Ectodermal cell (in vitro differentiated cells): ENCODE measurements at regions not wholly inside any gene's neighbourhood (a gene's known extent, or its start where the extent isn't known, plus 50 kb on each side); places are given as distances from the start of the nearest gene placed in this dataset.

ENCODE experiments used
- H3K27ac ChIP-seq: 2 replicates; pipeline ENCODE4 v1.7.0; 2013; ENCODE audit warnings: mild to moderate bottlenecking, low read depth, low read length; ENCODE audit not compliant: insufficient read depth, poor library complexity, severe bottlenecking
- H3K27me3 ChIP-seq: 2 replicates; pipeline ENCODE4 v1.7.0; 2013; ENCODE audit warnings: mild to moderate bottlenecking, low read length; ENCODE audit not compliant: insufficient read depth, control insufficient read depth, poor library complexity, severe bottlenecking
- H3K36me3 ChIP-seq: one replicate; pipeline ENCODE4 v1.7.0; 2013; ENCODE audit warnings: low read length; ENCODE audit not compliant: control insufficient read depth, insufficient read depth
- H3K4me1 ChIP-seq: one replicate; pipeline ENCODE4 v1.7.0; 2013; ENCODE audit warnings: low read length; ENCODE audit not compliant: control insufficient read depth, insufficient read depth
- H3K4me3 ChIP-seq: 2 replicates; pipeline ENCODE4 v1.7.0; 2013; ENCODE audit warnings: low read depth, low read length, control low read depth; ENCODE audit not compliant: insufficient read depth
- H3K9me3 ChIP-seq: 2 replicates; pipeline ENCODE4 v1.7.0; 2013; ENCODE audit warnings: mild to moderate bottlenecking, low read length, moderate library complexity; ENCODE audit not compliant: control insufficient read depth
- WGBS, 2 experiments: methylation state at CpG; one replicate each; pipeline ENCODE4 v1.1.7; 2013; ENCODE audit warnings: missing lambda C conversion rate in 2 of 2; 5-methylcytosine and 5-hydroxymethylcytosine counted together

DNA sequence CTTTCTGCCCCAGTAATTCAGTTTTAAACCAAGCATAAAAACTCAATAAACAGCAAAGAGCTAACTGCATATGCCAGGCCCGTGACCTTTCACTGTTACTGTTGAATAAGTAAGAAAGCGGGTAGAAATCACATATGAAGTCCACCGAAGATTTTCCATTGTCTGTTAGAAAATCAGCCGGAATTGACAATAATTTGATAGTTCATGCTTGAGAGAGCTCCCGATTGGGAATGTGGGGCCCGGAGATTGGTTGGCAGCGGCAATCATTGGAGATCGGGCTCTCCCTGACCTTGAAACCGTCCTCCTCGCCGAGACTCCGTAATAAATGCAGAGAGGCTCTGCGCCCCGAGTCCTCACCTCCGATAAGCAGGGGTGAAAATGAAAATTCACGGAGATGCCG lies 709.6 kb downstream of the BRD1 start:
- WGBS, 2 experiments, result 95 to 96% methylated on average over 17 of the region's 17 CpGs
- no peak overlapping the region for H3K27ac ChIP-seq
- no peaks in the 10 kb centered on the region for H3K27me3 ChIP-seq

GRCh38 chr22:49117486-49117885 lies 710.2 kb downstream of the BRD1 start:
- H3K36me3 ChIP-seq, result no peaks in the 10 kb centered on the region
- no peak overlapping the region for H3K4me3 ChIP-seq
- no peak overlapping the region for H3K27ac ChIP-seq
- H3K4me1 ChIP-seq, result peaks cover 11% of the 10 kb centered on the region
- H3K27me3 ChIP-seq, result no peaks in the 10 kb centered on the region
- 87 to 90% methylated on average over 7 of the region's 7 CpGs for WGBS, 2 experiments
- H3K9me3 ChIP-seq, result no peaks in the 10 kb centered on the region

More for the DNA sequence above, 709.6 kb downstream of the BRD1 start:
- Histone ChIP-seq H3K4me3 (no peak overlapping the region), H3K4me1 (peaks cover 11% of the 10 kb centered on the region), H3K9me3 (no peaks in the 10 kb centered on the region), H3K36me3 (no peaks in the 10 kb centered on the region)

GRCh38 chr22:49116486-49117120 lies 711.1 kb downstream of the BRD1 start:
- WGBS, 2 experiments, result 91 to 92% methylated on average over 19 of the region's 19 CpGs
- Histone ChIP-seq H3K9me3 (no peaks in the 10 kb centered on the region), H3K36me3 (no peaks in the 10 kb centered on the region), H3K4me3 (no peak overlapping the region), H3K27ac (no peak overlapping the region), H3K4me1 (peaks cover 11% of the 10 kb centered on the region), H3K27me3 (no peaks in the 10 kb centered on the region)

GRCh38 chr22:49116021-49116420 lies 711.7 kb downstream of the BRD1 start:
- no peaks in the 10 kb centered on the region for H3K36me3 ChIP-seq
- WGBS, 2 experiments, result 94% methylated on average over 19 of the region's 19 CpGs

GRCh38 chr22:49115197-49115596 lies 712.5 kb downstream of the BRD1 start:
- Histone ChIP-seq H3K4me1 (peaks cover 11% of the 10 kb centered on the region), H3K36me3 (no peaks in the 10 kb centered on the region), H3K27ac (no peak overlapping the region), H3K27me3 (no peaks in the 10 kb centered on the region), H3K4me3 (no peak overlapping the region), H3K9me3 (no peaks in the 10 kb centered on the region)
- 95 to 96% methylated on average over 7 of the region's 7 CpGs for WGBS, 2 experiments

More at GRCh38 chr22:49116021-49116420, 711.7 kb downstream of the BRD1 start:
- H3K9me3 ChIP-seq, result no peaks in the 10 kb centered on the region
- peaks cover 11% of the 10 kb centered on the region for H3K4me1 ChIP-seq
- no peaks in the 10 kb centered on the region for H3K27me3 ChIP-seq
- H3K4me3 ChIP-seq, result no peak overlapping the region
- no peak overlapping the region for H3K27ac ChIP-seq

DNA sequence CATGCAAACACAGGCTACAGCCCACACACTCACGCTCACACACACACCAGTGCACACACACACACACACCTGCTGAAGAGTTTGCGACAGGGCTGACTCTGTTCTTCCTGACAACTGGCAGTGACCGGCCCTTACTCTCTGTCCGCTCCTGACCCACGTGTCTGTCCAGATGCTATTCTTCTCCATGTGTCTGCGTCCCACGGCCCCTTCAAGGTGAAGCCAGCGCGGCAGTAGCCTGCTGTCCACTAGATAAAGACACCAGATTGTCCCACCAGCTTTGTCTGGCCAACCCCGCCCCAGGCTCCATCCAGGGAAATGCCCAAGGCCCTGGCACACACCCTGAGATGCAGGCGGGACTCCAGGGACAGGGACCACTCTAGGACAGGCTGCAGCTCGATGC lies 713.9 kb downstream of the BRD1 start:
- Histone ChIP-seq H3K27ac (no peak overlapping the region), H3K36me3 (no peaks in the 10 kb centered on the region), H3K4me3 (no peak overlapping the region), H3K27me3 (no peaks in the 10 kb centered on the region), H3K9me3 (no peaks in the 10 kb centered on the region), H3K4me1 (no peaks in the 10 kb centered on the region)
- WGBS, 2 experiments, result 94% methylated on average over 12 of the region's 12 CpGs

DNA sequence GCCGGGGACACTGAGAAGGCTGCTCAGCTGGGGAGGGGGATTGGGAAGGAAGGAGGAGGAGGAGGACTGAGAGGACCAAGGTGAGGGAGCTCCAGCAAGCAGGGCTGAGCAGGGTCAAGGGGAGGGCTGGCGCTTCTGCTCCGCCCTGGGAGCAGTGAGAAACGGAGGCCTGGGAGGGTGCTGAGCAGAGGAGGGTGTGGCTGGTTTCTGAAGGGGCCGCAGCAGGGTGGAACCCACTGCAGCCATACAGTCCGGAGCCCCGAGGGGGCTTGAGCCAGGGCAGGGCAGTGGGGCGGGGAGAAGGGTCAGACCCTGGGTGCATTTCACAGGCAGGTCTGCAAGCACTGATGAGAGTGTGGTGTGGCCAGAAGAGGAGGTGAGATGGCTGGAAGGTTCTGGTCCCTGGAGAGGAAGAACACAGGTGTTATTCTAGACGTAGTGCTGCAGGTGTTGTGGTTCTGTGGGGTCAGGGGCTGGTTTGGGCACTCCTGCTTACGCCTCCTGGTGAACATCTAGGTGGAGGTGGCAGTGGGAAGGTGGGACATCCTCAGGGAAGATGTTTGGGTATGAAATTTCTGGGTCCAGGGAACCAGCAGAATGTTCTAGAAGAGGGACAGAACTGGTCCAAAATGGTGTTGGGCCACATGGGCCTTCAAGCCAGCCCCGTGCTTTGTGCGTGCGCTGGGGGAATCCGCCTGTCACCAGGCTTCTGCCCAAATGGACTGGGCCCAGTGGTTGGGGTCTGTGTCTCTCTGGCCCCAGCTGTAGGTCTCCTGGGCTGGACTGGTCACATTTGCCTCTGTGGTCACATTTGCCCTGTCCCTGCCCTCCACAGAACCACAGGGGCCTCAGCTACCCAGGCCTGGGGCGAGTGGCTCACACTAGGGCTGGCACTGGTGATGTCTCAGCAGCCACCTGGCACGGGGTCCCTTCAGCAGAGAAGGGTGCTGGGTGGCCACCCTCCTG lies 714.7 kb downstream of the BRD1 start:
- H3K4me3 ChIP-seq, result no peak overlapping the region
- H3K27me3 ChIP-seq, result no peaks in the 10 kb centered on the region
- no peak overlapping the region for H3K27ac ChIP-seq
- H3K36me3 ChIP-seq, result no peaks in the 10 kb centered on the region
- no peaks in the 10 kb centered on the region for H3K9me3 ChIP-seq
- no peaks in the 10 kb centered on the region for H3K4me1 ChIP-seq
- 94 to 95% methylated on average over 16 of the region's 16 CpGs for WGBS, 2 experiments

- Histone ChIP-seq H3K9me3 (no peaks in the 10 kb centered on the region), H3K27ac (no peak overlapping the region), H3K4me1 (no peaks in the 10 kb centered on the region), H3K4me3 (no peak overlapping the region), H3K27me3 (no peaks in the 10 kb centered on the region), H3K36me3 (no peaks in the 10 kb centered on the region)
- WGBS, 2 experiments, result 97 to 98% methylated on average over 15 of the region's 15 CpGs
These were observed 715.5 kb downstream of the BRD1 start for GRCh38 chr22:49112176-49112575.

GRCh38 chr22:49111085-49111484 lies 716.6 kb downstream of the BRD1 start:
- H3K4me3 ChIP-seq, result no peak overlapping the region
- 92 to 93% methylated on average over 15 of the region's 15 CpGs for WGBS, 2 experiments
- H3K36me3 ChIP-seq, result no peaks in the 10 kb centered on the region
- no peak overlapping the region for H3K27ac ChIP-seq
- H3K9me3 ChIP-seq, result no peaks in the 10 kb centered on the region
- no peaks in the 10 kb centered on the region for H3K4me1 ChIP-seq
- no peaks in the 10 kb centered on the region for H3K27me3 ChIP-seq

DNA sequence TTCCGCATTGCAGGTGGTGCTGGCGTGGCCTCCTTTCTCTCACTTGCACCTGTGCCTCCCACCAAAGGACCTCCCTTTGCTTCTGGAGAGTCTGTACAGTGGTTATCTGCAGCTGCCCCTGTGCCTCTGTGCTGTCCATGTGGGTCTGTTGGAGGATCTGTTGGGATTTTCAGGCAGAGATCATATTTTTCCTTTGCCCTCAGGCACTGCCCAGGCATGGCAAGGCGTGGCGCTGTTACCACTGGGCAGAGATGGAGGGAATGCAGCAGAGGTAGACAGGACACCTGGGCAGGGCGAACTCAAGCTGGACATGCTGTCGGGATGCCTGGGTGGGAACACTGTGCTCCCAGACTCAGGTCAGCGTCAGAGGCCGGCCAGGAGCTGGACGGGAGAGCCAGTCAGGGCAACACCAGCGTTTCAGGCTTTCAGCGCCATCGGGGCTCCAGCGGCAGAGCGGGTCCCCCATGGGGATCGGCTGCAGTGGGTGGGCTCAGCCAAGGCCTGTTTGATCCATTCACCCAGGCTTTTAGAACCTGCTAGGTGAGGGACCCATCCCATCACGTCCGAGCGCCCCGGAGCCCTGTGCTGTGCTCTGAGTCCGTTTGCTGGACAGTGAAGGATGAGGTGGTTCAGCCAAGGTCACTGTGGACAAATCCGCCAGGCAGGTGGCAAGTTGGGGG lies 718.9 kb downstream of the BRD1 start:
- Histone ChIP-seq H3K27me3 (no peaks in the 10 kb centered on the region), H3K27ac (no peak overlapping the region), H3K4me1 (no peaks in the 10 kb centered on the region), H3K4me3 (no peak overlapping the region), H3K9me3 (no peaks in the 10 kb centered on the region), H3K36me3 (no peaks in the 10 kb centered on the region)
- WGBS, 2 experiments, result 94 to 95% methylated on average over 20 to 21 of the region's 21 CpGs
